SU-DHL-6 (cell line): ENCODE measurements at regions not wholly inside any gene's neighbourhood (a gene's known extent, or its start where the extent isn't known, plus 50 kb on each side); places are given as distances from the start of the nearest gene placed in this dataset.

Experiments
- H2AFZ ChIP-seq: fragments of 200-600 bp; sonication (generic); 2 replicates; pipeline ENCODE4 v1.6.1; 2014; ENCODE audit warnings: low read depth, mild to moderate bottlenecking, moderate library complexity, mixed read lengths, antibody characterized with exemption, low read length; ENCODE audit not compliant: severe bottlenecking
- H3F3A ChIP-seq: fragments of 200-600 bp; shearing (Covaris generic); 2 replicates; pipeline ENCODE4 v1.6.0; 2016; ENCODE audit warnings: antibody characterized with exemption, mild to moderate bottlenecking; ENCODE audit not compliant: insufficient read depth
- H3K27ac ChIP-seq: fragments of 200-600 bp; sonication (generic); 2 replicates; pipeline ENCODE4 v1.5.1; 2016; ENCODE audit warnings: low read depth, mild to moderate bottlenecking, low read length, moderate library complexity, mixed read lengths
- H3K27me3 ChIP-seq: fragments of 200-600 bp; sonication (generic), shearing (Covaris generic); 2 replicates; pipeline ENCODE4 v1.6.0; 2014; ENCODE audit warnings: mild to moderate bottlenecking, low read length
- H3K36me3 ChIP-seq: fragments of 200-600 bp; sonication (generic); 2 replicates; pipeline ENCODE4 v1.6.1; 2014; ENCODE audit warnings: mild to moderate bottlenecking, low read length, mixed read lengths
- H3K4me2 ChIP-seq: fragments of 300-600, 200-600 bp; shearing (Covaris generic), sonication (generic); 2 replicates; pipeline ENCODE4 v1.6.0; 2014; ENCODE audit warnings: low read length, low read depth, mild to moderate bottlenecking; ENCODE audit not compliant: poor library complexity, severe bottlenecking
- H3K4me3 ChIP-seq: fragments of 200-600 bp; sonication (generic); 2 replicates; pipeline ENCODE4 v1.5.1; 2014; ENCODE audit warnings: antibody characterized with exemption, low read length, mild to moderate bottlenecking, mixed read lengths; ENCODE audit not compliant: insufficient read depth, poor library complexity, severe bottlenecking
- H3K79me2 ChIP-seq: fragments of 200-600 bp; sonication (generic); 2 replicates; pipeline ENCODE4 v1.6.1; 2014; ENCODE audit warnings: mild to moderate bottlenecking, low read length, moderate library complexity; ENCODE audit not compliant: insufficient read depth
- H3K9ac ChIP-seq: fragments of 200-600 bp; sonication (generic); 2 replicates; pipeline ENCODE4 v1.7.0; 2014; ENCODE audit warnings: mild to moderate bottlenecking, low read length
- H3K9me2 ChIP-seq: fragments of 200-600 bp; sonication (generic); replicated peaks from 2 replicates; pipeline ENCODE4 v1.6.1; 2014; ENCODE audit warnings: low read length; ENCODE audit not compliant: insufficient read depth
- H3K9me3 ChIP-seq: fragments of 200-600 bp; sonication (generic); 2 replicates; pipeline ENCODE4 v1.6.1; 2014; ENCODE audit warnings: low read length, mixed read lengths; ENCODE audit not compliant: insufficient read depth
- H4K20me1 ChIP-seq: fragments of 200-600 bp; sonication (generic); 2 replicates; pipeline ENCODE4 v1.6.1; 2014; ENCODE audit warnings: low read depth, mild to moderate bottlenecking, antibody characterized with exemption, low read length, moderate library complexity, mixed read lengths
- CTCF ChIP-seq: fragments of 200-600 bp; sonication (generic); IDR thresholded peaks from one replicate; pipeline ENCODE4 v1.5.1; 2017; ENCODE audit warnings: antibody characterized with exemption, mild to moderate bottlenecking, low read length, moderate library complexity; ENCODE audit not compliant: insufficient read depth, poor library complexity, severe bottlenecking
- EZH2phosphoT487 ChIP-seq: fragments of 200-600 bp; sonication (generic), shearing (Covaris generic); conservative IDR thresholded peaks from 2 replicates; pipeline ENCODE4 v1.6.1; 2018; ENCODE audit warnings: mild to moderate bottlenecking, antibody characterized with exemption, low read length, moderate library complexity, mixed read lengths

- Histone ChIP-seq H3K79me2 (no peaks in the 10 kb centered on the region), H3K36me3 (no peaks in the 10 kb centered on the region), H3K9me2 (no peaks in the 10 kb centered on the region), H2AFZ (peak overlapping the region; percentile 16), H3K27ac (peak overlapping the region; percentile 42; the same call in 1 of the 2 replicates), H3K9me3 (no peaks in the 10 kb centered on the region), H4K20me1 (no peaks in the 10 kb centered on the region), H3F3A (peaks cover 26% of the 10 kb centered on the region), H3K9ac (no peak overlapping the region), H3K4me3 (no peak overlapping the region), H3K4me2 (no peak overlapping the region), H3K27me3 (no peaks in the 10 kb centered on the region)
- no peak for TF ChIP-seq CTCF
- no peak for TF ChIP-seq EZH2phosphoT487
Observed at GRCh38 chr2:224640679-224641078, 55.5 kb upstream of the CUL3 start.

- H3K9ac ChIP-seq, result peak overlapping the region; percentile 55
- H3K4me3 ChIP-seq, result peak overlapping the region; percentile 35
- H2AFZ ChIP-seq, result peak overlapping the region; percentile 35
- H3F3A ChIP-seq, result peaks cover 26% of the 10 kb centered on the region
- H4K20me1 ChIP-seq, result no peaks in the 10 kb centered on the region
- H3K4me2 ChIP-seq, result peak overlapping the region; percentile 82
- no peaks in the 10 kb centered on the region for H3K36me3 ChIP-seq
- no peak for TF ChIP-seq EZH2phosphoT487
- no peak for TF ChIP-seq CTCF
- no peaks in the 10 kb centered on the region for H3K9me3 ChIP-seq
- H3K9me2 ChIP-seq, result no peaks in the 10 kb centered on the region
- no peaks in the 10 kb centered on the region for H3K27me3 ChIP-seq
- H3K27ac ChIP-seq, result peak overlapping the region; percentile 96
- H3K79me2 ChIP-seq, result no peaks in the 10 kb centered on the region
Observed at GRCh38 chr2:224638301-224638823, 53.2 kb upstream of the CUL3 start.
